GM12864 (cell line): ENCODE measurements at regions not wholly inside any gene's neighbourhood (a gene's known extent, or its start where the extent isn't known, plus 50 kb on each side); places are given as distances from the start of the nearest gene placed in this dataset.
"Not testable (repeated sequence)": the region's sequence is repeated elsewhere in the genome, so short reads cannot be mapped to it uniquely, and the experiment has no call there.

ENCODE experiments used
- DNase-seq: peaks from one replicate; pipeline ENCODE4 v3.0.0-alpha.2; 2011; ENCODE audit warnings: low read depth
- H3K4me3 ChIP-seq: 2 replicates; pipeline ENCODE4 v1.5.1; 2011; ENCODE audit warnings: mild to moderate bottlenecking, low read depth, low read length, control low read depth
- TF ChIP-seq, protein P1 (sequence below): IDR thresholded peaks from 2 replicates; pipeline ENCODE4 v1.5.1; 2011; ENCODE audit warnings: low read depth, mild to moderate bottlenecking, moderate library complexity, low read length, control low read depth, inconsistent platforms; ENCODE audit errors: missing control alignments

DNA sequence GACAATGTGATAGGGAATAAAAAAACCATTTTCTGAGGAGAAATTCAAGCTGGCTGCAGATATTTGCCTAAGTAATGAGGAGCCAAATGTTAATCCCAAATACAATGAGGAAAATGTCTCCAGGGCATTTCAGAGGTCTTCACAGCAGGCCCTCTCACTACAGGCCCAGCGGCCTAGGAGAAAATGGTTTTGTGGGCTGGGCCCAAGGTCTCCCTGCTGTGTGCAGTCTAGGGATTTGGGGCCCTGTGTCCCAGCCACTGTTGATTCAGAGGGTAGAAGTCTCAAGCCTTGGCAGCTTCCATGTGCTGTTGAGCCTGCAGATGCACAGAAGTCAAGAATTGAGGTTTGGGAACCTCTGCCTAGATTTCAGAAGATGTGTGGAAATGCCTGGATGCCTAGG is 778.7 kb downstream of the CENPC start:
- TF ChIP-seq, protein P1, sequence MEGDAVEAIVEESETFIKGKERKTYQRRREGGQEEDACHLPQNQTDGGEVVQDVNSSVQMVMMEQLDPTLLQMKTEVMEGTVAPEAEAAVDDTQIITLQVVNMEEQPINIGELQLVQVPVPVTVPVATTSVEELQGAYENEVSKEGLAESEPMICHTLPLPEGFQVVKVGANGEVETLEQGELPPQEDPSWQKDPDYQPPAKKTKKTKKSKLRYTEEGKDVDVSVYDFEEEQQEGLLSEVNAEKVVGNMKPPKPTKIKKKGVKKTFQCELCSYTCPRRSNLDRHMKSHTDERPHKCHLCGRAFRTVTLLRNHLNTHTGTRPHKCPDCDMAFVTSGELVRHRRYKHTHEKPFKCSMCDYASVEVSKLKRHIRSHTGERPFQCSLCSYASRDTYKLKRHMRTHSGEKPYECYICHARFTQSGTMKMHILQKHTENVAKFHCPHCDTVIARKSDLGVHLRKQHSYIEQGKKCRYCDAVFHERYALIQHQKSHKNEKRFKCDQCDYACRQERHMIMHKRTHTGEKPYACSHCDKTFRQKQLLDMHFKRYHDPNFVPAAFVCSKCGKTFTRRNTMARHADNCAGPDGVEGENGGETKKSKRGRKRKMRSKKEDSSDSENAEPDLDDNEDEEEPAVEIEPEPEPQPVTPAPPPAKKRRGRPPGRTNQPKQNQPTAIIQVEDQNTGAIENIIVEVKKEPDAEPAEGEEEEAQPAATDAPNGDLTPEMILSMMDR, result no peak
- no peak overlapping the region for H3K4me3 ChIP-seq
- DNase-seq, result no peak

DNA sequence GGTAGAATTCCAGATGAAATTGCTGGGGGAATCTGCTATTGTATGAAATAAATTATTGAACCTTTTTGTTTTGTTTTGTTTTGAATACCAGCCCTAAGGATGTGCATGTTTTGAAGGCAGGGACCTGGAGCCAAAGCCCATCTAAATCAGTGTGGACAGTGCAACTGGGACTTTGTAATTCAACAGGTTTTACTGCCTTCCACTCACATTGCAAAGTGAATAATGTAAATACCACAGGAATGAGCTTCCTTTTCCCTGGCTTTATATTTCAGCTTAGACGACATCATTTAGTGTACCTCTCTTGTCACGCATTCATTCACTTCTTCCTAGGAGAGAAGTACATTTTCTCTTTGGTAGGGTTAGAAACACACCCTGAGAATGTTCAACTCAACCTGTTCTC is 795.0 kb downstream of the CENPC start:
- H3K4me3 ChIP-seq, result no peak overlapping the region
- no peak for DNase-seq
- TF ChIP-seq, protein P1, result no peak

DNA sequence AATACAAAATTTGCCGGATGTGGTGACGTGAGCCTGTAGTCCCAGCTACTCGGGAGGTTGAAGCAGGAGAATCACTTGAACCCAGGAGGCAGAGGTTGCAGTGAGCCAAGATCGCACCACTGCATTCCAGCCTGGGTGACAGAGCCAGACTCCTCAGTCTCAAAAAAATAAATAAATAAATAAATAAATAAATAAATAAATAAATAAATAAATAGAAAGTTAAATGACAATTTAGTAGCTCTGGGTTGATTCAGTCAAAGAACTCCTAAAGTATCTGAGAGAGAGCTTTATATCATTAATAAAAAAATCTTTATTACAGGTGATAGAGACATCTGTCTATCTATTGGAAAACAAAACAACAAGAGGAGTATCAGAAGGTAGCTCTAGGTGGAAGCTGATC is 798.4 kb downstream of the CENPC start:
- not testable (repeated sequence) for DNase-seq

DNA sequence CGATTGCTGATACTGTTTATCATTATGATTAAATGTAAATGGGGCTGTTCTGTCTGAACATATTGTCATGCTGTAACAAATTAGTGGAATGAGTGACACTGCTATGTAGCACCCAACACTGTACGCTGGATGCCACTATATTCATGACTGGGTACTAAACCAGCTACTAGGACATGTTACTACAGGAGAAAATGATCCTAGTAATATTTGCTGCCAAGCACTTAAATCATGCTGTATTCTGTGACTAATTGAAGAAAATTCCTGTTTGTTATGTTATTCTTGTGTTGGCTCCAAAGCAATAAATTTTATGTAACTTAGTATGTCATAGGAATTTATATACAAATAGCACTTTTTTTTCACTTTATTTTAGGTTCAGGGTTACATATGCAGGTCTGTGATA is 804.2 kb downstream of the CENPC start:
- DNase-seq, result no peak
- H3K4me3 ChIP-seq, result no peak overlapping the region
- TF ChIP-seq, protein P1, result no peak

More for the DNA sequence above, 798.4 kb downstream of the CENPC start:
- not testable (repeated sequence) for H3K4me3 ChIP-seq

DNA sequence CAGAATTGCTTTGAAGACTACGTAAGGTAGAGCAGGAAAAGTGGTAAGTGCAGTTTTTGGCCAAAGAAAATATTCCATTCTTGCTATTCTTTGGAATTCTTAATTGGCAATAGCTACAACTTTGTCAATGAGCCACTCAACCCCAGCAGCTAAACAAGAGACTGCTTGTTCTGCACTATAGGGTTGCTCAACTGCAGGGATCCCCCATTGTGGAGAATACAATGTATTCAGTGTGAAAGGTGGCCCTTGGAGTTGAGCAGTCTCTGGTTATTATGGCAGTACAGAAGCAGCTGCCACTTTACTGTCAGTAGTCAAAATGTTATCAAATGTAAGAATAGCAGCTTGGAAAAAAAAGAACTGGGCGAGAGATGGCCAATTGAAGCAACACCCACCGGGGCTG is 808.7 kb downstream of the CENPC start:
- TF ChIP-seq, protein P1, result no peak
- no peak overlapping the region for H3K4me3 ChIP-seq
- no peak for DNase-seq

DNA sequence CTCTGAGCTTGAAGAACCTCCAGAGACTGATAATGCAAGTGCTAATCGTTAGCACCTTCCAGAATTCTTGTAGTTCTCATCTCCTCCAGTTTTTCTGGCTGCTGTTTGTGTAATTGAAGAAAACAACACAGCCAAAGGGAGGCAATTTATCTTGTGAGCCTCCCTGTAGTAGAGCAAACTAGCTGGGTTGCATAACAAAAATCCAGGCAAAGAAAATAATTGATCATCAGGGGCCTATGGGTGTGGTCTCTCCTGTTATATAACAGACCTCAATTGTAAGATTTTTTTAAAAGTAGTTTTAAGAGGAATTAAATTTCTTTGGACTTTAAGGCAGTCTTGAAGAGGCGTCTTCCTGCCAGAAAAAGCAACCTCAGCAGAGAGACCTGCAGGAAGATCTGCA is 817.0 kb downstream of the CENPC start:
- TF ChIP-seq, protein P1, result no peak
- no peak for DNase-seq
- H3K4me3 ChIP-seq, result no peak overlapping the region

DNA sequence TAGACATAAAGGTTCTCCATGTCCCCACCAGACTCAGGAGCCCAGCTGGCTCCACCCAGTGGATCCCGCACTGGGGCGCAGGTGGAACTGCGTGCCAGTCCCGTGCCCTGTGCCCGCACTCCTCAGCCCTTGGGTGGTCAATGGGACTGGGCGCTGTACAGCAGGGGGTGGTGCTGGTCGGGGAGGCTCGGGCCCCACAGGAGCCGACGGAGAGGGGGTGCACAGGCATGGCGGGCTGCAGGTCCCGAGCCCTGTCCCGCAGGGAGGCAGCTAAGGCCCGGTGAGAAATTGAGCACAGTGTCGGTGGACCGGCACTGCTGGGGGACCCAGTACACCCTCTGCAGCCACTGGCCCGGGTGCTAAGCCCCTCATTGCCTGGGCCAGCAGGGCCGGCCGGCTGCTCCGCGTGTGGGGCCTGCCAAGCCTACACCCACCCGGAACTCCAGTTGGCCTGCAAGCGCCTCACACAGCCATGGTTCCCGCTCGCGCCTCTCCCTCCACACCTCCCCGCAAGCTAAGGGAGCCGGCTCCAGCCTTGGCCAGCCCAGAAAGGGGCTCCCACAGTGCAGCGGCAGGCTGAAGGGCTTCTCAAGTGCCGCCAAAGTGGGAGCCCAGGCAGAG is 832.9 kb downstream of the CENPC start:
- not testable (repeated sequence) for DNase-seq, H3K4me3 ChIP-seq

DNA sequence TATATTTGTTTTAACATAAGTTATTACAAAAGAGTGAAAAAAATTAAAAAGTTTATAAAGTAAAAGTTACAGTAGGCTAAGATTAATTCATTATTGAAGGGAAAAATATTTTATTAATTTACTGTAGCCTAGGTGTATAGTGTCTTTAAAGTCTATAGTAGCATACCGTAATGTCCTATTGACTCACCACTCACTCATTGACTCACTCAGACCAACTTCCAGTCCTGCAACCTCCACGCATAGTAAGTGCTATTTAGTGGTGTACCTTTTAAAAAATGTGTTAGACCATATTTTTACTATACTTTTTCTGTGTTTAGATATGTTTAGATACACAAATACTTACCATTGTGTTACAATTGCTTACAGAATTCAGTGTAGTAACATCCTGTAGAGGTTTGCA is 841.1 kb downstream of the CENPC start:
- no peak overlapping the region for H3K4me3 ChIP-seq
- TF ChIP-seq, protein P1, result no peak
- no peak for DNase-seq
